Lung microvascular endothelial cell (primary cell): ENCODE measurements at regions not wholly inside any gene's neighbourhood (a gene's known extent, or its start where the extent isn't known, plus 50 kb on each side); places are given as distances from the start of the nearest gene placed in this dataset.
"Not testable (repeated sequence)": the region's sequence is repeated elsewhere in the genome, so short reads cannot be mapped to it uniquely, and the experiment has no call there.

Experiments used
- DNase-seq, 2 donors: peaks; one replicate each; pipeline versions ENCODE4 v3.0.0 to v3.0.0-alpha.2; 2010; ENCODE audit warnings: low read depth in 2 of 2

GRCh38 chr10:63780101-63780500, 258.9 kb downstream of the REEP3 start:
- DNase-seq = peak in 1 of 2 donors; percentile 41

- no peak for DNase-seq
Observed at GRCh38 chr10:63781226-63781625, 260.0 kb downstream of the REEP3 start.

GRCh38 chr10:63783882-63784281, 262.7 kb downstream of the REEP3 start:
- no peak for DNase-seq

GRCh38 chr10:63788152-63788821, 267.1 kb downstream of the REEP3 start:
- peak in 1 of 2 donors; percentile 47 for DNase-seq

- DNase-seq = no peak
Observed at GRCh38 chr10:63795094-63795860, 274.1 kb downstream of the REEP3 start.

- peak; percentile 95 to 98 for DNase-seq
Observed at GRCh38 chr10:63798599-63799498, 277.6 kb downstream of the REEP3 start.

- DNase-seq = peak; percentile 28 to 70
Observed at GRCh38 chr10:63799521-63800300, 278.5 kb downstream of the REEP3 start.

- DNase-seq = no peak
Observed at GRCh38 chr10:63801166-63801565, 280.0 kb downstream of the REEP3 start.

GRCh38 chr10:63806330-63806729, 285.1 kb downstream of the REEP3 start:
- DNase-seq = no peak

GRCh38 chr10:63812501-63812900, 291.3 kb downstream of the REEP3 start:
- DNase-seq = peak in 1 of 2 donors; percentile 51

GRCh38 chr10:63819753-63820329, 298.6 kb downstream of the REEP3 start:
- DNase-seq = peak; percentile 76 to 89

GRCh38 chr10:63822496-63822895, 301.3 kb downstream of the REEP3 start:
- no peak for DNase-seq

- no peak for DNase-seq
Observed at GRCh38 chr10:63825111-63825510, 303.9 kb downstream of the REEP3 start.

- DNase-seq = no peak
Observed at GRCh38 chr10:63825766-63826165, 304.6 kb downstream of the REEP3 start.

GRCh38 chr10:63827018-63827417, 305.8 kb downstream of the REEP3 start:
- not testable (repeated sequence) for DNase-seq

GRCh38 chr10:63829020-63829419, 307.8 kb downstream of the REEP3 start:
- DNase-seq = no peak

- no peak for DNase-seq
Observed at GRCh38 chr10:63829573-63830149, 308.5 kb downstream of the REEP3 start.

GRCh38 chr10:63832686-63833085, 311.5 kb downstream of the REEP3 start:
- no peak for DNase-seq

- no peak for DNase-seq
Observed at GRCh38 chr10:63833411-63834060, 312.3 kb downstream of the REEP3 start.
